ENCODE measurements at regions not wholly inside any gene's neighbourhood (a gene's known extent, or its start where the extent isn't known, plus 50 kb on each side); places are given as distances from the start of the nearest gene placed in this dataset.

DNA sequence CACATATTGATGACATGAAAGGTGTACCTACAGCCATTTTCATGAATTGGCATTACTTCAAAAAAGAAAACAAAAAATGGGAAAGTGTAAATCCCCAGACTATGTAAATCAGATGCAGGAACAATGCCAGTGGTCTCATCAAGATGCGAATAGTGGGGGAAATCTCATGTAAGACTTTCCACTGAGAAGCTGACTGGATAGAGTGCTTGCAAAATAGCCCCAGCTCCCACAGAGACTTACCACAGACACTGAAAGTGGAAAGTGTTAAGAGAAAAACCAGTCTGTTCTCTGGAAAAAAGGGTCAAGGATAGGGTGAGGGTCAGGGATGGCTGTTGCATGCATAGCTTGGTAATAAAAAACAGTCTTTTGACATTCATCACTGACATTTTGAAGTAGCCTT lies 73.2 kb upstream of the ARMCX2 start:
- TF ChIP-seq GLIS3 (CRISPR knock-in tag; IDR thresholded peaks at IDR 0.05), result no peak
- TF ChIP-seq CREB5 (CRISPR knock-in tag; IDR thresholded peaks at IDR 0.05; ENCODE audit: low read depth), result no peak
- TF ChIP-seq ARNTL (CRISPR knock-in tag; IDR thresholded peaks at IDR 0.05; ENCODE audit: borderline replicate concordance, low read depth), result no peak
- TF ChIP-seq RARB (CRISPR knock-in tag; IDR thresholded peaks at IDR 0.05), result no peak
- TF ChIP-seq TSHZ2 (CRISPR knock-in tag; IDR thresholded peaks at IDR 0.05), result no peak
